Hepatocyte (in vitro differentiated cells): ENCODE measurements at regions not wholly inside any gene's neighbourhood (a gene's known extent, or its start where the extent isn't known, plus 50 kb on each side); places are given as distances from the start of the nearest gene placed in this dataset.

Experiments
- DNase-seq: peaks from one replicate; pipeline ENCODE4 v3.0.0-alpha.2; 2016; ENCODE audit warnings: low spot score
- H2AFZ ChIP-seq: fragments of 200-600 bp; sonication (generic); 2 replicates; pipeline ENCODE4 v1.6.0; 2016; ENCODE audit warnings: antibody characterized with exemption, mild to moderate bottlenecking
- H3K27ac ChIP-seq: fragments of 200-600 bp; sonication (generic); 2 replicates; pipeline ENCODE4 v1.5.1; 2016; ENCODE audit warnings: mild to moderate bottlenecking
- H3K27me3 ChIP-seq: fragments of 200-600 bp; sonication (generic); 2 replicates; pipeline ENCODE4 v1.6.1; 2016
- H3K36me3 ChIP-seq: fragments of 200-600 bp; sonication (generic); replicated peaks from 2 replicates; pipeline ENCODE4 v1.5.1; 2016; ENCODE audit warnings: low read depth; ENCODE audit not compliant: insufficient read depth
- H3K4me1 ChIP-seq: fragments of 200-600 bp; sonication (generic); 2 replicates; pipeline ENCODE4 v1.5.1; 2016; ENCODE audit warnings: mild to moderate bottlenecking, moderate library complexity; ENCODE audit not compliant: insufficient read depth
- H3K4me2 ChIP-seq: fragments of 200-600 bp; sonication (generic); 2 replicates; pipeline ENCODE4 v1.6.0; 2016
- H3K4me3 ChIP-seq: fragments of 200-600 bp; sonication (generic); 2 replicates; pipeline ENCODE4 v1.5.1; 2016; ENCODE audit warnings: mild to moderate bottlenecking
- H3K79me2 ChIP-seq: fragments of 200-600 bp; sonication (generic); 2 replicates; pipeline ENCODE4 v1.6.0; 2017; ENCODE audit warnings: mild to moderate bottlenecking
- H3K9me2 ChIP-seq: fragments of 200-600 bp; sonication (generic); replicated peaks from 2 replicates; pipeline ENCODE4 v1.6.0; 2017; ENCODE audit warnings: mild to moderate bottlenecking; ENCODE audit not compliant: insufficient read depth
- H3K9me3 ChIP-seq: fragments of 200-600 bp; sonication (generic); 2 replicates; pipeline ENCODE4 v1.5.1; 2016; ENCODE audit warnings: low read depth, mild to moderate bottlenecking
- H4K20me1 ChIP-seq: fragments of 200-600 bp; sonication (generic); 2 replicates; pipeline ENCODE4 v1.6.0; 2016; ENCODE audit warnings: mild to moderate bottlenecking; ENCODE audit not compliant: insufficient read depth, poor library complexity, severe bottlenecking
- EZH2 ChIP-seq: fragments of 200-600 bp; sonication (generic); IDR thresholded peaks from 2 replicates; pipeline ENCODE4 v1.6.1; 2016; ENCODE audit warnings: antibody characterized with exemption, mild to moderate bottlenecking, borderline replicate concordance
- EZH2phosphoT487 ChIP-seq: fragments of 200-600 bp; sonication (generic); IDR thresholded peaks from one replicate; pipeline ENCODE4 v1.6.1; 2018; ENCODE audit warnings: antibody characterized with exemption, mild to moderate bottlenecking, low read depth, moderate library complexity; ENCODE audit not compliant: unreplicated experiment, severe bottlenecking
- WGBS: methylation state at CpG from one replicate; pipeline ENCODE4 v1.1.6; 2016; ENCODE audit warnings: low lambda C conversion rate; ENCODE audit errors: missing lambda C conversion rate; 5-methylcytosine and 5-hydroxymethylcytosine counted together
- TF ChIP-seq, protein P1 (sequence below): fragments of 200-600 bp; sonication (generic); IDR thresholded peaks from 2 replicates; pipeline ENCODE4 v1.5.1; 2016; ENCODE audit warnings: antibody characterized with exemption, mild to moderate bottlenecking; ENCODE audit not compliant: poor library complexity

DNA sequence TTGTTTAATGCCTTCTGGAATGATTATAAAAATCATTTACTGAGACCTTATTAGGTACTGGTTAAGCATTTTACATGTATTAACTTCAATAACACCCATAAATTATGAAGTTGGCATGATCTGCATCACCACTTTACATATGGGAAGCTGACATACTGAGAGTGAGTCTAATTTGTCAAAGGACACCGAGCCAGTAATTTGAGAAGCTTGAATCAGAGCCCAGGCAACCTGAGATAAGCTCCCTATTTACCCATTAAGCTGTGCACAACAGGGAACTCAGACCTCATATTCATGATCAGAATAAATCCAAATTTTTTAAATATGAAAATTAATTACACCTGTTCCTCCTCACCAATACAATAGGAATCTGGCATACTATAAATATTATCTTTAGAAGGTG lies 247.9 kb upstream of the EPHA5 start:
- H3K27ac ChIP-seq: no peak overlapping the region
- no peaks in the 10 kb centered on the region for H4K20me1 ChIP-seq
- no peaks in the 10 kb centered on the region for H3K9me2 ChIP-seq
- no peaks in the 10 kb centered on the region for H3K27me3 ChIP-seq
- no peaks in the 10 kb centered on the region for H3K4me1 ChIP-seq
- H3K79me2 ChIP-seq: no peaks in the 10 kb centered on the region
- no peak for DNase-seq
- TF ChIP-seq, protein P1, sequence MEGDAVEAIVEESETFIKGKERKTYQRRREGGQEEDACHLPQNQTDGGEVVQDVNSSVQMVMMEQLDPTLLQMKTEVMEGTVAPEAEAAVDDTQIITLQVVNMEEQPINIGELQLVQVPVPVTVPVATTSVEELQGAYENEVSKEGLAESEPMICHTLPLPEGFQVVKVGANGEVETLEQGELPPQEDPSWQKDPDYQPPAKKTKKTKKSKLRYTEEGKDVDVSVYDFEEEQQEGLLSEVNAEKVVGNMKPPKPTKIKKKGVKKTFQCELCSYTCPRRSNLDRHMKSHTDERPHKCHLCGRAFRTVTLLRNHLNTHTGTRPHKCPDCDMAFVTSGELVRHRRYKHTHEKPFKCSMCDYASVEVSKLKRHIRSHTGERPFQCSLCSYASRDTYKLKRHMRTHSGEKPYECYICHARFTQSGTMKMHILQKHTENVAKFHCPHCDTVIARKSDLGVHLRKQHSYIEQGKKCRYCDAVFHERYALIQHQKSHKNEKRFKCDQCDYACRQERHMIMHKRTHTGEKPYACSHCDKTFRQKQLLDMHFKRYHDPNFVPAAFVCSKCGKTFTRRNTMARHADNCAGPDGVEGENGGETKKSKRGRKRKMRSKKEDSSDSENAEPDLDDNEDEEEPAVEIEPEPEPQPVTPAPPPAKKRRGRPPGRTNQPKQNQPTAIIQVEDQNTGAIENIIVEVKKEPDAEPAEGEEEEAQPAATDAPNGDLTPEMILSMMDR: no peak
- TF ChIP-seq EZH2 (no peak), EZH2phosphoT487 (no peak)
- H3K9me3 ChIP-seq: no peaks in the 10 kb centered on the region
- H3K4me2 ChIP-seq: no peak overlapping the region
- no peak overlapping the region for H2AFZ ChIP-seq
- H3K4me3 ChIP-seq: no peak overlapping the region
- H3K36me3 ChIP-seq: no peaks in the 10 kb centered on the region
- 44% methylated on average over 1 of the region's 1 CpG for WGBS

DNA sequence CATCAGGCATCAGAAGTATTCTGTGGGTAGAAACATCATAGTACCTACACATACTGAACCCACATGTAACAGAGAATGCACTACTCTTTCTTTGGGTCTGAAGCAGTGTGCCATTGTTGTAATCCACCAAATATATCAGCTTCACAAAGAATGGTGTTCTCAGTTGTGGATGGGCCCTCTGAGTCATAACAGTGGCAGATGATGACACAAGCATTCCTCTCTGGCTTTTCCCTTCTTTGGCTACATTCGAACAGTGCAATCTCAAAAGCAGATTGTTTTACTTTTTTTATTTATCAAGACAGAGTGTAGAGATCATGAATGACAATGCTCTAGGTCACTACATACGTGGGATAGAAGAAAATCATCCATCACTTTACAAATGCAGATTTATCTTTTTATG lies 247.2 kb upstream of the EPHA5 start:
- H3K4me2 ChIP-seq: no peak overlapping the region
- H4K20me1 ChIP-seq: no peaks in the 10 kb centered on the region
- H3K36me3 ChIP-seq: no peaks in the 10 kb centered on the region
- no peaks in the 10 kb centered on the region for H3K79me2 ChIP-seq
- no peak for DNase-seq
- no peak overlapping the region for H3K27ac ChIP-seq
- H2AFZ ChIP-seq: no peak overlapping the region
- H3K27me3 ChIP-seq: no peaks in the 10 kb centered on the region
- no peaks in the 10 kb centered on the region for H3K4me1 ChIP-seq
- no peaks in the 10 kb centered on the region for H3K9me3 ChIP-seq
- H3K4me3 ChIP-seq: no peak overlapping the region
- no peak for TF ChIP-seq EZH2
- TF ChIP-seq, protein P1: no peak
- TF ChIP-seq EZH2phosphoT487: no peak
- H3K9me2 ChIP-seq: no peaks in the 10 kb centered on the region
- 55% methylated on average over 2 of the region's 2 CpGs for WGBS

DNA sequence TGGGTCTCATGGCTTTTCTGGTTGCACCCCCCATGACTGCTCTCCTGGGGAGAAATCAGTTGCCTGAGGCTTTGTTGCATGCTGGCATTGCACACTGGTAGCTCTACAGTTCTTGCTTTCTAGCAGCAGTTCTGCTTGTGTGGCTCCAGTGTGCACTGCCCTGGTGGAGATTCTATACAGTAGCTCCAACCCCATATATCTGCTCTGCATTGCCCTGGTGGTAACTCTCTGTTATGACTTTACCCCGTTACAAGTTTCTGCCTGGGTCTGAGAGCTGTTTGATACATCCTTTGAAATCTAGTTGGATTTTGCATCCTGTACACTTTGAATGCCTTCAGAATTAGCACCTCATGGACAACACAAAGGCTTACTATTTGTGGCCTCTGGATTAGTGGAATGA lies 241.4 kb upstream of the EPHA5 start:
- no peak for TF ChIP-seq EZH2
- TF ChIP-seq EZH2phosphoT487: no peak
- TF ChIP-seq, protein P1: no peak
- 80% methylated on average over 1 of the region's 1 CpG for WGBS
- H3K9me3 ChIP-seq: no peaks in the 10 kb centered on the region

More for the DNA sequence above, 241.4 kb upstream of the EPHA5 start:
- H3K36me3 ChIP-seq: no peaks in the 10 kb centered on the region
- H3K79me2 ChIP-seq: no peaks in the 10 kb centered on the region
- no peak for DNase-seq
- H3K27ac ChIP-seq: no peak overlapping the region
- H2AFZ ChIP-seq: no peak overlapping the region
- no peaks in the 10 kb centered on the region for H4K20me1 ChIP-seq
- no peak overlapping the region for H3K4me3 ChIP-seq
- no peaks in the 10 kb centered on the region for H3K9me2 ChIP-seq
- no peaks in the 10 kb centered on the region for H3K27me3 ChIP-seq
- H3K4me2 ChIP-seq: no peak overlapping the region
- H3K4me1 ChIP-seq: no peaks in the 10 kb centered on the region
